ENCODE measurements at regions not wholly inside any gene's neighbourhood (a gene's known extent, or its start where the extent isn't known, plus 50 kb on each side); places are given as distances from the start of the nearest gene placed in this dataset.
"Not testable (repeated sequence)": the region's sequence is repeated elsewhere in the genome, so short reads cannot be mapped to it uniquely, and the experiment has no call there.

GRCh38 chr2:176907341-176907740, 305.3 kb upstream of the HNRNPA3 start:
- Mint-ChIP-seq H3K27ac (no peak overlapping the region), H3K4me1 (no peaks in the 10 kb centered on the region), H3K4me3 (no peak overlapping the region), H3K27me3 (peaks cover 16% of the 10 kb centered on the region), H3K36me3 (no peaks in the 10 kb centered on the region), H3K9me3 (peaks cover 2% of the 10 kb centered on the region)
- no peak for ATAC-seq

GRCh38 chr2:176910828-176911227, 301.8 kb upstream of the HNRNPA3 start:
- H3K9me3 Mint-ChIP-seq: no peaks in the 10 kb centered on the region
- H3K4me3 Mint-ChIP-seq: no peak overlapping the region
- no peaks in the 10 kb centered on the region for H3K4me1 Mint-ChIP-seq
- no peak overlapping the region for H3K27ac Mint-ChIP-seq
- no peaks in the 10 kb centered on the region for H3K36me3 Mint-ChIP-seq
- H3K27me3 Mint-ChIP-seq: peaks cover 15% of the 10 kb centered on the region
- no peak for ATAC-seq

- H3K9me3 Mint-ChIP-seq: no peaks in the 10 kb centered on the region
- H3K27me3 Mint-ChIP-seq: peaks cover 19% of the 10 kb centered on the region
- ATAC-seq: no peak
- no peak overlapping the region for H3K27ac Mint-ChIP-seq
- no peaks in the 10 kb centered on the region for H3K4me1 Mint-ChIP-seq
- no peaks in the 10 kb centered on the region for H3K36me3 Mint-ChIP-seq
- H3K4me3 Mint-ChIP-seq: no peak overlapping the region
Measured at GRCh38 chr2:176913955-176914354, 298.6 kb upstream of the HNRNPA3 start.

- ATAC-seq: no peak
- Mint-ChIP-seq H3K27ac (no peak overlapping the region), H3K4me1 (no peaks in the 10 kb centered on the region), H3K36me3 (no peaks in the 10 kb centered on the region), H3K4me3 (no peak overlapping the region), H3K27me3 (peaks cover 19% of the 10 kb centered on the region), H3K9me3 (no peaks in the 10 kb centered on the region)
Measured at GRCh38 chr2:176914371-176914770, 298.2 kb upstream of the HNRNPA3 start.

- H3K36me3 Mint-ChIP-seq, ATAC-seq, H3K4me1 Mint-ChIP-seq, H3K27me3 Mint-ChIP-seq, H3K27ac Mint-ChIP-seq, H3K4me3 Mint-ChIP-seq, H3K9me3 Mint-ChIP-seq: not testable (repeated sequence)
Measured at GRCh38 chr2:176922545-176922944, 290.0 kb upstream of the HNRNPA3 start.

GRCh38 chr2:176923205-176923604, 289.4 kb upstream of the HNRNPA3 start:
- H3K9me3 Mint-ChIP-seq: no peaks in the 10 kb centered on the region
- no peaks in the 10 kb centered on the region for H3K27me3 Mint-ChIP-seq
- H3K27ac Mint-ChIP-seq: no peak overlapping the region
- no peak overlapping the region for H3K4me3 Mint-ChIP-seq
- H3K4me1 Mint-ChIP-seq: no peaks in the 10 kb centered on the region
- no peak for ATAC-seq
- no peaks in the 10 kb centered on the region for H3K36me3 Mint-ChIP-seq

- Mint-ChIP-seq H3K9me3 (no peaks in the 10 kb centered on the region), H3K36me3 (no peaks in the 10 kb centered on the region), H3K27ac (no peak overlapping the region), H3K4me3 (no peak overlapping the region), H3K27me3 (no peaks in the 10 kb centered on the region), H3K4me1 (no peaks in the 10 kb centered on the region)
- no peak for ATAC-seq
Measured at GRCh38 chr2:176924909-176925534, 287.6 kb upstream of the HNRNPA3 start.

- no peaks in the 10 kb centered on the region for H3K27me3 Mint-ChIP-seq
- H3K9me3 Mint-ChIP-seq: no peaks in the 10 kb centered on the region
- ATAC-seq: no peak
- peaks cover 6% of the 10 kb centered on the region for H3K4me1 Mint-ChIP-seq
- no peak overlapping the region for H3K4me3 Mint-ChIP-seq
- no peak overlapping the region for H3K27ac Mint-ChIP-seq
- no peaks in the 10 kb centered on the region for H3K36me3 Mint-ChIP-seq
Measured at GRCh38 chr2:176926453-176926852, 286.1 kb upstream of the HNRNPA3 start.

- H3K27me3 Mint-ChIP-seq, H3K36me3 Mint-ChIP-seq, H3K27ac Mint-ChIP-seq, H3K9me3 Mint-ChIP-seq, H3K4me3 Mint-ChIP-seq, ATAC-seq: not testable (repeated sequence)
- H3K4me1 Mint-ChIP-seq: peaks cover 21% of the 10 kb centered on the region
Measured at GRCh38 chr2:176929387-176929786, 283.2 kb upstream of the HNRNPA3 start.

- Mint-ChIP-seq H3K27ac (peak overlapping the region; percentile 79), H3K9me3 (no peaks in the 10 kb centered on the region), H3K36me3 (no peaks in the 10 kb centered on the region), H3K27me3 (no peaks in the 10 kb centered on the region), H3K4me1 (peaks cover 36% of the 10 kb centered on the region), H3K4me3 (peak overlapping the region; percentile 36)
- peak; percentile 94 for ATAC-seq
Measured at GRCh38 chr2:176931588-176932563, 280.7 kb upstream of the HNRNPA3 start.

- no peaks in the 10 kb centered on the region for H3K36me3 Mint-ChIP-seq
- peaks cover 36% of the 10 kb centered on the region for H3K4me1 Mint-ChIP-seq
- no peaks in the 10 kb centered on the region for H3K9me3 Mint-ChIP-seq
- H3K27ac Mint-ChIP-seq: no peak overlapping the region
- H3K4me3 Mint-ChIP-seq: no peak overlapping the region
- H3K27me3 Mint-ChIP-seq: no peaks in the 10 kb centered on the region
- ATAC-seq: no peak
Measured at GRCh38 chr2:176934131-176934530, 278.5 kb upstream of the HNRNPA3 start.

- Mint-ChIP-seq H3K27me3 (no peaks in the 10 kb centered on the region), H3K4me3 (no peak overlapping the region), H3K9me3 (no peaks in the 10 kb centered on the region), H3K27ac (no peak overlapping the region), H3K4me1 (peaks cover 36% of the 10 kb centered on the region), H3K36me3 (no peaks in the 10 kb centered on the region)
- no peak for ATAC-seq
Measured at GRCh38 chr2:176934869-176935415, 277.7 kb upstream of the HNRNPA3 start.

- Mint-ChIP-seq H3K27ac (no peak overlapping the region), H3K4me3 (no peak overlapping the region), H3K27me3 (no peaks in the 10 kb centered on the region), H3K4me1 (peaks cover 36% of the 10 kb centered on the region), H3K9me3 (no peaks in the 10 kb centered on the region), H3K36me3 (no peaks in the 10 kb centered on the region)
- ATAC-seq: no peak
Measured at GRCh38 chr2:176935543-176936102, 277.0 kb upstream of the HNRNPA3 start.

GRCh38 chr2:176936410-176936809, 276.2 kb upstream of the HNRNPA3 start:
- Mint-ChIP-seq H3K9me3 (no peaks in the 10 kb centered on the region), H3K4me1 (peaks cover 31% of the 10 kb centered on the region), H3K27ac (no peak overlapping the region), H3K27me3 (no peaks in the 10 kb centered on the region), H3K36me3 (no peaks in the 10 kb centered on the region), H3K4me3 (no peak overlapping the region)
- no peak for ATAC-seq

- H3K27ac Mint-ChIP-seq: no peak overlapping the region
- H3K4me3 Mint-ChIP-seq: no peak overlapping the region
Measured at GRCh38 chr2:176944998-176945397, 267.6 kb upstream of the HNRNPA3 start.

More at GRCh38 chr2:176944998-176945397, 267.6 kb upstream of the HNRNPA3 start:
- Mint-ChIP-seq H3K27me3 (peaks cover 7% of the 10 kb centered on the region), H3K36me3 (no peaks in the 10 kb centered on the region), H3K4me1 (no peaks in the 10 kb centered on the region), H3K9me3 (no peaks in the 10 kb centered on the region)
- no peak for ATAC-seq
